Ectodermal cell (in vitro differentiated cells): ENCODE measurements at regions not wholly inside any gene's neighbourhood (a gene's known extent, or its start where the extent isn't known, plus 50 kb on each side); places are given as distances from the start of the nearest gene placed in this dataset.

Experiments used
- H3K27ac ChIP-seq: 2 replicates; pipeline ENCODE4 v1.7.0; 2013; ENCODE audit warnings: mild to moderate bottlenecking, low read depth, low read length; ENCODE audit not compliant: insufficient read depth, poor library complexity, severe bottlenecking
- H3K27me3 ChIP-seq: 2 replicates; pipeline ENCODE4 v1.7.0; 2013; ENCODE audit warnings: mild to moderate bottlenecking, low read length; ENCODE audit not compliant: insufficient read depth, control insufficient read depth, poor library complexity, severe bottlenecking
- H3K36me3 ChIP-seq: one replicate; pipeline ENCODE4 v1.7.0; 2013; ENCODE audit warnings: low read length; ENCODE audit not compliant: control insufficient read depth, insufficient read depth
- H3K4me1 ChIP-seq: one replicate; pipeline ENCODE4 v1.7.0; 2013; ENCODE audit warnings: low read length; ENCODE audit not compliant: control insufficient read depth, insufficient read depth
- H3K4me3 ChIP-seq: 2 replicates; pipeline ENCODE4 v1.7.0; 2013; ENCODE audit warnings: low read depth, low read length, control low read depth; ENCODE audit not compliant: insufficient read depth
- H3K9me3 ChIP-seq: 2 replicates; pipeline ENCODE4 v1.7.0; 2013; ENCODE audit warnings: mild to moderate bottlenecking, low read length, moderate library complexity; ENCODE audit not compliant: control insufficient read depth
- WGBS, 2 experiments: methylation state at CpG; one replicate each; pipeline ENCODE4 v1.1.7; 2013; ENCODE audit warnings: missing lambda C conversion rate in 2 of 2; 5-methylcytosine and 5-hydroxymethylcytosine counted together

- WGBS, 2 experiments = 37 to 55% methylated on average over 8 of the region's 8 CpGs
- peaks cover 17% of the 10 kb centered on the region for H3K4me1 ChIP-seq
- no peaks in the 10 kb centered on the region for H3K9me3 ChIP-seq
- H3K36me3 ChIP-seq = no peaks in the 10 kb centered on the region
- no peak overlapping the region for H3K4me3 ChIP-seq
- H3K27me3 ChIP-seq = no peaks in the 10 kb centered on the region
- no peak overlapping the region for H3K27ac ChIP-seq
These were observed 152.8 kb upstream of the NTM start for GRCh38 chr11:131217313-131218310.

GRCh38 chr11:131218542-131218941 lies 151.9 kb upstream of the NTM start:
- Histone ChIP-seq H3K9me3 (no peaks in the 10 kb centered on the region), H3K27me3 (no peaks in the 10 kb centered on the region), H3K4me1 (peaks cover 18% of the 10 kb centered on the region), H3K4me3 (no peak overlapping the region), H3K27ac (no peak overlapping the region), H3K36me3 (no peaks in the 10 kb centered on the region)
- 90 to 92% methylated on average over 1 of the region's 1 CpG for WGBS, 2 experiments

GRCh38 chr11:131219646-131220045 lies 150.8 kb upstream of the NTM start:
- peaks cover 29% of the 10 kb centered on the region for H3K4me1 ChIP-seq
- no peaks in the 10 kb centered on the region for H3K27me3 ChIP-seq
- H3K9me3 ChIP-seq = no peaks in the 10 kb centered on the region
- H3K27ac ChIP-seq = no peak overlapping the region
- H3K4me3 ChIP-seq = no peak overlapping the region
- no peaks in the 10 kb centered on the region for H3K36me3 ChIP-seq

- Histone ChIP-seq H3K36me3 (no peaks in the 10 kb centered on the region), H3K9me3 (no peaks in the 10 kb centered on the region), H3K4me1 (peaks cover 22% of the 10 kb centered on the region), H3K4me3 (no peak overlapping the region), H3K27me3 (no peaks in the 10 kb centered on the region), H3K27ac (no peak overlapping the region)
These were observed 147.0 kb upstream of the NTM start for GRCh38 chr11:131223198-131223991.

GRCh38 chr11:131228378-131228777 lies 142.0 kb upstream of the NTM start:
- no peaks in the 10 kb centered on the region for H3K27me3 ChIP-seq
- H3K4me3 ChIP-seq = no peak overlapping the region
- no peaks in the 10 kb centered on the region for H3K9me3 ChIP-seq
- 89% methylated on average over 1 of the region's 2 CpGs; no CpG with 5 or more reads in 1 of the 2 experiments for WGBS, 2 experiments
- H3K36me3 ChIP-seq = no peaks in the 10 kb centered on the region
- H3K27ac ChIP-seq = no peak overlapping the region
- peaks cover 12% of the 10 kb centered on the region for H3K4me1 ChIP-seq

- Histone ChIP-seq H3K4me3 (no peak overlapping the region), H3K9me3 (no peaks in the 10 kb centered on the region), H3K27ac (no peak overlapping the region), H3K27me3 (no peaks in the 10 kb centered on the region), H3K4me1 (peaks cover 4% of the 10 kb centered on the region), H3K36me3 (no peaks in the 10 kb centered on the region)
- WGBS, 2 experiments = 94 to 95% methylated on average over 2 of the region's 2 CpGs
These were observed 141.2 kb upstream of the NTM start for GRCh38 chr11:131229221-131229620.

- WGBS, 2 experiments = 94 to 96% methylated on average over 6 of the region's 6 CpGs
- Histone ChIP-seq H3K9me3 (no peaks in the 10 kb centered on the region), H3K36me3 (no peaks in the 10 kb centered on the region), H3K27ac (no peak overlapping the region), H3K4me3 (no peak overlapping the region), H3K27me3 (no peaks in the 10 kb centered on the region), H3K4me1 (no peaks in the 10 kb centered on the region)
These were observed 139.0 kb upstream of the NTM start for GRCh38 chr11:131231317-131231940.

- Histone ChIP-seq H3K36me3 (no peaks in the 10 kb centered on the region), H3K4me1 (no peaks in the 10 kb centered on the region), H3K27ac (no peak overlapping the region), H3K27me3 (no peaks in the 10 kb centered on the region), H3K4me3 (no peak overlapping the region), H3K9me3 (no peaks in the 10 kb centered on the region)
- 85% methylated on average over 4 of the region's 4 CpGs for WGBS, 2 experiments
These were observed 138.2 kb upstream of the NTM start for GRCh38 chr11:131232261-131232660.

- no peaks in the 10 kb centered on the region for H3K27me3 ChIP-seq
- H3K27ac ChIP-seq = no peak overlapping the region
- no peak overlapping the region for H3K4me3 ChIP-seq
- no peaks in the 10 kb centered on the region for H3K4me1 ChIP-seq
- no peaks in the 10 kb centered on the region for H3K9me3 ChIP-seq
- H3K36me3 ChIP-seq = no peaks in the 10 kb centered on the region
- WGBS, 2 experiments = 93 to 96% methylated on average over 15 of the region's 15 CpGs
These were observed 136.2 kb upstream of the NTM start for GRCh38 chr11:131234221-131234620.
